ENCODE measurements at regions not wholly inside any gene's neighbourhood (a gene's known extent, or its start where the extent isn't known, plus 50 kb on each side); places are given as distances from the start of the nearest gene placed in this dataset.
A peak's percentile ranks its signal among the peaks of the same experiment; 100 is the strongest.

- no peaks in the 10 kb centered on the region for H3K36me3 ChIP-seq
- H3K27me3 ChIP-seq = no peaks in the 10 kb centered on the region
- no peak for DNase-seq
- H3K4me3 ChIP-seq (replicated peaks in 1 of 3) = no peak overlapping the region
- no peak for TF ChIP-seq CTCF (IDR thresholded peaks at IDR 0.05)
- no peak for TF ChIP-seq POLR2A (IDR thresholded peaks at IDR 0.05)
- H3K27ac ChIP-seq = no peak overlapping the region
- H3K9me3 ChIP-seq = no peaks in the 10 kb centered on the region
- intact Hi-C loops (cut with DNase I) = no loop called here
- H3K4me1 ChIP-seq = no peaks in the 10 kb centered on the region
- 72 to 82% methylated on average over 11 of the region's 11 CpGs for WGBS, 2 donors
Observed at GRCh38 chrX:110440016-110440805, 81.6 kb downstream of the RTL9 start.

- DNase-seq = peak; percentile 28 to 29
- no peaks in the 10 kb centered on the region for H3K36me3 ChIP-seq
- no peak overlapping the region for H3K4me3 ChIP-seq (replicated peaks in 1 of 3)
- H3K27ac ChIP-seq = no peak overlapping the region
- 0 to 29% methylated on average over 1 of the region's 1 CpG for WGBS, 2 donors
- no peaks in the 10 kb centered on the region for H3K27me3 ChIP-seq
- intact Hi-C loops (cut with DNase I) = no loop called here
- H3K9me3 ChIP-seq = no peaks in the 10 kb centered on the region
- H3K4me1 ChIP-seq = no peaks in the 10 kb centered on the region
- TF ChIP-seq CTCF (IDR thresholded peaks at IDR 0.05) = no peak
- TF ChIP-seq POLR2A (IDR thresholded peaks at IDR 0.05) = no peak
Observed at GRCh38 chrX:110442635-110443034, 84.0 kb downstream of the RTL9 start.

GRCh38 chrX:110444996-110445395 lies 86.3 kb downstream of the RTL9 start:
- no peaks in the 10 kb centered on the region for H3K4me1 ChIP-seq
- no peak overlapping the region for H3K27ac ChIP-seq
- DNase-seq = no peak
- H3K27me3 ChIP-seq = no peaks in the 10 kb centered on the region
- no peak for TF ChIP-seq POLR2A (IDR thresholded peaks at IDR 0.05)
- no peak for TF ChIP-seq CTCF (IDR thresholded peaks at IDR 0.05)
- H3K4me3 ChIP-seq (replicated peaks in 1 of 3) = no peak overlapping the region
- WGBS, 2 donors = 60 to 68% methylated on average over 4 of the region's 4 CpGs
- intact Hi-C loops (cut with DNase I) = no loop called here
- H3K36me3 ChIP-seq = no peaks in the 10 kb centered on the region
- H3K9me3 ChIP-seq = no peaks in the 10 kb centered on the region

- Histone ChIP-seq H3K27me3 (no peaks in the 10 kb centered on the region), H3K4me3 (replicated peaks in 1 of 3) (no peak overlapping the region), H3K36me3 (no peaks in the 10 kb centered on the region), H3K4me1 (no peaks in the 10 kb centered on the region), H3K27ac (no peak overlapping the region), H3K9me3 (no peaks in the 10 kb centered on the region)
- DNase-seq = no peak
- intact Hi-C loops (cut with DNase I) = no loop called here
- 77 to 86% methylated on average over 4 of the region's 10 CpGs for WGBS, 2 donors
- TF ChIP-seq POLR2A (IDR thresholded peaks at IDR 0.05) = no peak
- TF ChIP-seq CTCF (IDR thresholded peaks at IDR 0.05) = no peak
Observed at GRCh38 chrX:110448459-110448858, 89.8 kb downstream of the RTL9 start.

- Histone ChIP-seq H3K27me3 (no peaks in the 10 kb centered on the region), H3K27ac (no peak overlapping the region), H3K4me1 (no peaks in the 10 kb centered on the region), H3K4me3 (replicated peaks in 1 of 3) (no peak overlapping the region), H3K9me3 (no peaks in the 10 kb centered on the region), H3K36me3 (no peaks in the 10 kb centered on the region)
- DNase-seq = no peak
- intact Hi-C loops (cut with DNase I) = no loop called here
- 69 to 81% methylated on average over 2 of the region's 2 CpGs for WGBS, 2 donors
- no peak for TF ChIP-seq CTCF (IDR thresholded peaks at IDR 0.05)
- TF ChIP-seq POLR2A (IDR thresholded peaks at IDR 0.05) = no peak
Observed at GRCh38 chrX:110449312-110449711, 90.7 kb downstream of the RTL9 start.
